ENCODE measurements at regions not wholly inside any gene's neighbourhood (a gene's known extent, or its start where the extent isn't known, plus 50 kb on each side); places are given as distances from the start of the nearest gene placed in this dataset.

DNA sequence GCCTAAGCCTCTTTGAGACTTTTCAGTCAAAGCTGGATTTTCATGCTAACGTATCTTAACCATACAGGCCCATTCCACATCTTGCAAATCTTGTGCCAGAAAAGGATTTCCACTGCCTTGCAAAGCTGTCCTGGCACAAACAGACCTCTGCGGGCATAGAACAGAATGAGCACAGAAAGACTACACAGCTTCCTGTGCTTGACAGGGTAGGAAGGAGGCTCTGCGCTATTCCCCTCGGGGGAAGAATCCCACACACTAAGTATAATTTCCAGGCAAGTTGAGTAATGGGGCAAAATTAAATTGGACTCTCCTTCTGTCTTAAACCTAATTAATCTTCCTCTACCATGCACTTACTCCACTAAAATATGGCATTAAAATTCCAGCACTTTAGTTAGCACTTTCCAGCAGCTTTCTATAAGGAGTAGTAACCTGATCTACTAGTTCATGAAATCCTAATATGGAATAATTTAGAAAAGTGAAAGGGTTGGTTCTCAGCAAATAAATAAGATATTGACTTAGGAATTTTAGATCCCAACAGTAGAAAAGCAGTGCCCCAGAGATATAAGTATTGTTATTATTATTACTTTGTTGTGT is 532.1 kb upstream of the JAG1 start:
- DNase-seq (ENCODE audit: low read depth): no peak
- no peak overlapping the region for H3K4me3 ChIP-seq (replicated peaks; ENCODE audit: low read depth, low read length)
- TF ChIP-seq, protein P1, sequence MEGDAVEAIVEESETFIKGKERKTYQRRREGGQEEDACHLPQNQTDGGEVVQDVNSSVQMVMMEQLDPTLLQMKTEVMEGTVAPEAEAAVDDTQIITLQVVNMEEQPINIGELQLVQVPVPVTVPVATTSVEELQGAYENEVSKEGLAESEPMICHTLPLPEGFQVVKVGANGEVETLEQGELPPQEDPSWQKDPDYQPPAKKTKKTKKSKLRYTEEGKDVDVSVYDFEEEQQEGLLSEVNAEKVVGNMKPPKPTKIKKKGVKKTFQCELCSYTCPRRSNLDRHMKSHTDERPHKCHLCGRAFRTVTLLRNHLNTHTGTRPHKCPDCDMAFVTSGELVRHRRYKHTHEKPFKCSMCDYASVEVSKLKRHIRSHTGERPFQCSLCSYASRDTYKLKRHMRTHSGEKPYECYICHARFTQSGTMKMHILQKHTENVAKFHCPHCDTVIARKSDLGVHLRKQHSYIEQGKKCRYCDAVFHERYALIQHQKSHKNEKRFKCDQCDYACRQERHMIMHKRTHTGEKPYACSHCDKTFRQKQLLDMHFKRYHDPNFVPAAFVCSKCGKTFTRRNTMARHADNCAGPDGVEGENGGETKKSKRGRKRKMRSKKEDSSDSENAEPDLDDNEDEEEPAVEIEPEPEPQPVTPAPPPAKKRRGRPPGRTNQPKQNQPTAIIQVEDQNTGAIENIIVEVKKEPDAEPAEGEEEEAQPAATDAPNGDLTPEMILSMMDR (IDR thresholded peaks at IDR 0.05; ENCODE audit: low read length, missing control alignments): no peak

DNA sequence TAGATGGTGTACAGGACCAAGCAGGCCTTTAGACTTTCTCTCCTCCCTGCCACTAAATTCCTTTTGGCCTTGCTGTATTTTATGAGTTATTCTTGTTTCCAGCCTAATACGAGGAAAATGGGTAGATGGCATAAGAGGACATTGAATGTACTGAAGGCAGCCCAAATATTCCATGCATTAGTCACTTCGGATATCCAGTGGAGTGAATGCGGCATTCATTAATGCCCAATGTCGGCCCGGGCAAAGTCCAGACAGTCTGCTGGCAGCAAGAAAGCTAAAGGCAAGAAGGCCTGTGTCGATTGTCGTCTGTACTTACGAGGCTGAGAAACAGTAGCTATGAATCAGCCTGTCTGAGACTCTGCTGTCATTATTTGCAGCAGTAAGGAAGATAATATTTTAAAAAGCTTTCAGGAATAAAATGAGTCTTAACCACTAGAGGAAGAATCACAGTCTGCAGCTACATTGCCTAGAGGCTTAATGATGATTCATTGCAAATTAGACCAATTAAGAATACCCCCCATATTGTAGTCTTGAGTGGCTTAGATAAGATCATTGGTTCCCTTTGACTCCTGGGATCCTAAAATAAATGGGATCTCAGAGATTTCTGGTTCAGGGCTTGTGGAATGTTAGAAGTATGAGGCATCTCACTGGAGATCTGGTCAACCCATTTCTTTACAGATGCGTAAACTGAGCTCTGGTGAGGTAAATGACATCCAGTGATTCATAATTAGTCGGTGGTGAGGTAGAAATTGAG is 534.1 kb upstream of the JAG1 start:
- TF ChIP-seq, protein P1 (IDR thresholded peaks at IDR 0.05; ENCODE audit: low read length, missing control alignments): no peak
- H3K4me3 ChIP-seq (replicated peaks; ENCODE audit: low read depth, low read length): no peak overlapping the region
- peak; percentile 62 for DNase-seq (ENCODE audit: low read depth)

DNA sequence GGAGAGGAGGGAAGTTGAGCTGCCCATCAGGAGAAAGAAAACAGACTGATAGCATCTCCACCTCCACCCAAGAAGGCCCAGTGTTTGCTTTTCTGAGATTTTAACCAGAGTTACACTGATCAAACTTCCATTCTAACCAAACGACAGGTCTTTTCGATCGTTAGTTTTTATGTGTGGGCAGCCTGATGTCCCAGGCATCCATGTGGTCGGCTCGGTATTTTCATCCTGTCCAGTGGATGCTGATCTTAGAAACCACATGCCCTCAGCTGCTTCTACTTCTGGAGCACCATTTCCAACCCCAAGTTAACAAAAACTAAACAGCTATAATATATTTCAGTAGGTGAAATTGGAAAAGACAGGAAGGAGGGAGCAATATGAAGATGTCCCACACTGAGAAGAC is 536.8 kb upstream of the JAG1 start:
- DNase-seq (ENCODE audit: low read depth): no peak
- TF ChIP-seq, protein P1 (IDR thresholded peaks at IDR 0.05; ENCODE audit: low read length, missing control alignments): no peak
- H3K4me3 ChIP-seq (replicated peaks; ENCODE audit: low read depth, low read length): no peak overlapping the region

DNA sequence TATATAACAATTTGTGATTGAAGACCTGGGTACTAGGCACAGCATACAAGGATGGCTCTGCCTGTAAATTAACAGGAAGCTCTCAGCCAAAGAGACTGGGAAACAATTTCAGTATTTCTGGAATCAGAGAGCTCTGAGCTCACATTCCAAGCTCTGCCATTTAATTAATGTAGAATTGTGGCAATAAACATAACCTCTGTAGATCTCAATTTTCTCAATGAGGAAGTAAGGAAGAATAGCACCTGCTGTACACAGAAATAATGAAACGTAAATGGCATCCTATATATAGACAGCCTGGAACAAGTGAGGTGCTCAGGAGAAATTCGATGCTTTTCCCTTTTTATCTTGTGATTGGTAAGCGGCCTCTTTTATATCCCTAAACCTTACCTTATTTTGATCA is 538.5 kb upstream of the JAG1 start:
- H3K4me3 ChIP-seq (replicated peaks; ENCODE audit: low read depth, low read length): no peak overlapping the region
- TF ChIP-seq, protein P1 (IDR thresholded peaks at IDR 0.05; ENCODE audit: low read length, missing control alignments): no peak
- DNase-seq (ENCODE audit: low read depth): no peak

DNA sequence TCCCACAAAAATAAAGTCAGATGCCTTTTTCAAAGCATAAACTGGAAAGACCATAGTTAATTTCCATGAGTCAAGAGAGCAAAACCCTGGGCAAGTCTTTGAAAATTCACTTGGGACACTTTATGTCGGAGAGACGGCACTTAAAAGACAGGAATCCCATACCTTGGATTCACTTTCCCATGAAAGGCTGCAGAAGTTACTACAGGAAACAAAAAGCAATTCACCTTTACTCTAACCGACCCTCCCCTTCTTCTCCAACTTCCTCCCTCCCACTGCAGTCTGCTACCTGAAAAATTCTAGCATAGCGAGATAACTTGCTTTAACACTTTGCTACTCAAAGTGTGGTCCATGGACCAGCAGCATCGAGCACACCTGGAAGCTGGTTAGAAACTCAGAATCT is 539.1 kb upstream of the JAG1 start:
- no peak overlapping the region for H3K4me3 ChIP-seq (replicated peaks; ENCODE audit: low read depth, low read length)
- TF ChIP-seq, protein P1 (IDR thresholded peaks at IDR 0.05; ENCODE audit: low read length, missing control alignments): no peak
- DNase-seq (ENCODE audit: low read depth): no peak

DNA sequence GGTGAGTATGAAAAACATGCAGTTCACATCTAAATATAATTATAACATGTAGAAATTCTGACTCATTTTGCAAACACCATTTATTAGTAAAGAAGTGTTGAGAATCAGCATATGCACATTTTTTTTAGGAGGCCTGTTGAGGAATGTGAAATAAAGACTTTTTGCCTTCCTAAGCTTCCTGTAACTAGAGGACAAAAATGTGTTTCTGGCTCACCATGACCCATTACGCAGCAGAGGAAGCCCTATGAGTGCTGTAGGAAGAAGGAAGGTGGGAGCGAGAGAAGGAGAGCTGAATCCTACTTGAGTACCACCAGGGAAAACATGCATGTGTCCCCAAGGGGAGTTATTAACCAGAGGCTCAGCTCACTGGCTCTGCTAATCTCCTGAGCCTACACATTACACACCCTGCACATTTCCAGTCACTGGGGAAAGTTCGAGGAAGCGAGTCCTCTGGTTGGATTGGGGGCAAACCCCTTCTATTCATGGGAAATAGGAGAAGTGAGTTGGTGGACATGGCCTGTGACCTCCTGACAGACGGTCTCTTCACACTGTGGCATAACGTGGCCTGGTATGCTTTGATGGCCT is 540.5 kb upstream of the JAG1 start:
- TF ChIP-seq, protein P1 (IDR thresholded peaks at IDR 0.05; ENCODE audit: low read length, missing control alignments): no peak
- DNase-seq (ENCODE audit: low read depth): no peak
- H3K4me3 ChIP-seq (replicated peaks; ENCODE audit: low read depth, low read length): no peak overlapping the region

All from fibroblast of pulmonary artery (primary cell).